K562 (cell line): ENCODE measurements at regions not wholly inside any gene's neighbourhood (a gene's known extent, or its start where the extent isn't known, plus 50 kb on each side); places are given as distances from the start of the nearest gene placed in this dataset.

Source experiments
- AFF4 ChIP-seq: sonication (generic); formaldehyde crosslinking; IDR thresholded peaks from 2 replicates; pipeline ENCODE4 v1.8.0; 2023; ENCODE audit warnings: mild to moderate bottlenecking, missing genetic modification reagents
- COPS2 ChIP-seq: fragments of 450-650 bp; conservative IDR thresholded peaks from 2 replicates; pipeline ENCODE4 v1.6.1; 2016; ENCODE audit warnings: mild to moderate bottlenecking, moderate library complexity
- CREBBP ChIP-seq: IDR thresholded peaks from one replicate; pipeline ENCODE4 v1.6.1; 2012; ENCODE audit warnings: low read depth, mild to moderate bottlenecking, control low read depth, inconsistent platforms, low read length
- EWSR1 ChIP-seq: fragments of 450-650 bp; IDR thresholded peaks from 2 replicates; pipeline ENCODE4 v1.6.1; 2018; ENCODE audit warnings: borderline replicate concordance, mild to moderate bottlenecking, low read depth, moderate library complexity; ENCODE audit not compliant: partially characterized antibody
- FOXK1 ChIP-seq: sonication (generic); formaldehyde crosslinking; IDR thresholded peaks from 2 replicates; pipeline ENCODE4 v1.8.0; 2022; ENCODE audit warnings: missing genetic modification reagents, mild to moderate bottlenecking, borderline replicate concordance
- KLF13 ChIP-seq: fragments of 450-650 bp; IDR thresholded peaks from 2 replicates; pipeline ENCODE4 v1.6.1; 2016; ENCODE audit warnings: missing genetic modification characterization, low read depth, mild to moderate bottlenecking, missing compliant biosample characterization, moderate library complexity, borderline replicate concordance
- MAX ChIP-seq: sonication (generic); formaldehyde crosslinking; IDR thresholded peaks from 2 replicates; pipeline ENCODE4 v1.9.0; 2022; ENCODE audit warnings: mild to moderate bottlenecking, missing genetic modification reagents
- MXD1 ChIP-seq: fragments of 250-450 bp; sonication (Bioruptor Pico); IDR thresholded peaks from 2 replicates; pipeline ENCODE4 v1.8.0; 2021; ENCODE audit warnings: borderline replicate concordance, mild to moderate bottlenecking, moderate library complexity; ENCODE audit not compliant: poor library complexity, severe bottlenecking
- PHF21A ChIP-seq: fragments of 450-650 bp; IDR thresholded peaks from 2 replicates; pipeline ENCODE4 v1.6.1; 2017; ENCODE audit warnings: low read depth, borderline replicate concordance
- TFAP4 ChIP-seq: sonication (generic); formaldehyde crosslinking; IDR thresholded peaks from 2 replicates; pipeline ENCODE4 v1.8.0; 2022; ENCODE audit warnings: missing genetic modification reagents, mild to moderate bottlenecking, moderate library complexity, borderline replicate concordance
- ZBTB17 ChIP-seq: fragments of 450-650 bp; formaldehyde crosslinking; IDR thresholded peaks from 2 replicates; pipeline ENCODE4 v1.4.0; 2020; ENCODE audit warnings: mild to moderate bottlenecking
- ZFP1 ChIP-seq: fragments of 450-650 bp; formaldehyde crosslinking; IDR thresholded peaks from 2 replicates; pipeline ENCODE4 v1.4.0; 2020; ENCODE audit warnings: mild to moderate bottlenecking, mixed read lengths
- ZNF407 ChIP-seq: fragments of 450-650 bp; IDR thresholded peaks from 2 replicates; pipeline ENCODE4 v1.6.1; 2016; ENCODE audit warnings: low read depth

GRCh38 chr2:171244970-171245782 is 84.5 kb upstream of the TLK1 start (continued):
- TF ChIP-seq MXD1 (no peak), COPS2 (no peak), ZNF407 (no peak), ZBTB17 (CRISPR knock-in tag) (no peak), AFF4 (CRISPR knock-in tag) (no peak), FOXK1 (CRISPR knock-in tag) (no peak; the same call in 1 of the 2 replicates), CREBBP (no peak), ZFP1 (no peak), KLF13 (tag) (peak; percentile 86; the same call in 1 of the 2 replicates), MAX (no peak), EWSR1 (no peak), PHF21A (no peak), TFAP4 (no peak)
